Thyroid gland (tissue), 4 donors: ENCODE measurements at regions not wholly inside any gene's neighbourhood (a gene's known extent, or its start where the extent isn't known, plus 50 kb on each side); places are given as distances from the start of the nearest gene placed in this dataset.

Experiments used
- POLR2A ChIP-seq, 2 donors: fragments of 450-650 bp; IDR thresholded peaks; one replicate each; pipeline ENCODE4 v1.6.1; 2017; ENCODE audit warnings: antibody characterized with exemption in 2 of 2, mild to moderate bottlenecking in 2 of 2, moderate library complexity in 1 of 2
- TF ChIP-seq, protein P1 (sequence below), 6 experiments: fragments of 200-600 bp in 3 of 6; fragments of 450-650 bp in 3 of 6; sonication (generic) in 3 of 6; IDR thresholded peaks; one replicate each; pipeline ENCODE4 v1.5.1; 2016 to 2019; ENCODE audit warnings: antibody characterized with exemption in 6 of 6, mild to moderate bottlenecking in 2 of 6, inconsistent platforms in 1 of 6, moderate library complexity in 1 of 6

DNA sequence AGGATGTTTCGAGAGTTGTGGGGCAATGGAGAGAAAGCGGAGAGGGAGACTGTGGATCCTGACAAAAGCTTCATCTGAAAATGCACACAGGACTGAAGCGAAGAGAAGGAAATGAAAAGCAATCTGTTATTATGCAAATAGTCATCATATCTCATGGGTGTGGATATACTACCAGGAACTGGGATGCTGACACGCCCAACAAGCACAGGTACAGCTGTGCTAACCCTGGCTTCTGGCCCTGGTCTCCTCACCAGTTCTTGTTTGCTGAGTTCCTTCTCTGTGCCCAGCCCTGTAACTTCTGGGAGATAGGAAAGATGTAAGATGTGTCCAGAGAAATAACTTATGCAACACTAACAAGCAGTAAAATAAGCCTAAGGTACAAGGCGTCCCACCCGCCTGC is 358.8 kb downstream of the CMPK2 start:
- TF ChIP-seq, protein P1, sequence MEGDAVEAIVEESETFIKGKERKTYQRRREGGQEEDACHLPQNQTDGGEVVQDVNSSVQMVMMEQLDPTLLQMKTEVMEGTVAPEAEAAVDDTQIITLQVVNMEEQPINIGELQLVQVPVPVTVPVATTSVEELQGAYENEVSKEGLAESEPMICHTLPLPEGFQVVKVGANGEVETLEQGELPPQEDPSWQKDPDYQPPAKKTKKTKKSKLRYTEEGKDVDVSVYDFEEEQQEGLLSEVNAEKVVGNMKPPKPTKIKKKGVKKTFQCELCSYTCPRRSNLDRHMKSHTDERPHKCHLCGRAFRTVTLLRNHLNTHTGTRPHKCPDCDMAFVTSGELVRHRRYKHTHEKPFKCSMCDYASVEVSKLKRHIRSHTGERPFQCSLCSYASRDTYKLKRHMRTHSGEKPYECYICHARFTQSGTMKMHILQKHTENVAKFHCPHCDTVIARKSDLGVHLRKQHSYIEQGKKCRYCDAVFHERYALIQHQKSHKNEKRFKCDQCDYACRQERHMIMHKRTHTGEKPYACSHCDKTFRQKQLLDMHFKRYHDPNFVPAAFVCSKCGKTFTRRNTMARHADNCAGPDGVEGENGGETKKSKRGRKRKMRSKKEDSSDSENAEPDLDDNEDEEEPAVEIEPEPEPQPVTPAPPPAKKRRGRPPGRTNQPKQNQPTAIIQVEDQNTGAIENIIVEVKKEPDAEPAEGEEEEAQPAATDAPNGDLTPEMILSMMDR (IDR thresholded peaks at IDR 0.05), result no peak
- no peak for TF ChIP-seq POLR2A (IDR thresholded peaks at IDR 0.05)
